Chondrocyte (in vitro differentiated cells): ENCODE measurements at regions not wholly inside any gene's neighbourhood (a gene's known extent, or its start where the extent isn't known, plus 50 kb on each side); places are given as distances from the start of the nearest gene placed in this dataset.

Experiments used
- DNase-seq: peaks from one replicate; pipeline ENCODE4 v3.0.0; 2021; ENCODE audit warnings: mixed read lengths, low spot score
- H3K27ac Mint-ChIP-seq: one replicate; pipeline ENCODE4 v1.8.0; 2021; ENCODE audit warnings: mild to moderate bottlenecking, moderate library complexity, mixed read lengths; ENCODE audit not compliant: unreplicated experiment
- H3K27me3 Mint-ChIP-seq: 2 replicates; pipeline ENCODE4 v1.8.0; 2021; ENCODE audit warnings: low read depth, mixed read lengths
- H3K36me3 Mint-ChIP-seq: 2 replicates; pipeline ENCODE4 v1.8.0; 2021; ENCODE audit warnings: low read depth, mixed read lengths
- H3K4me1 Mint-ChIP-seq: 2 replicates; pipeline ENCODE4 v1.8.0; 2021; ENCODE audit warnings: low read depth, mild to moderate bottlenecking, mixed read lengths
- H3K4me3 Mint-ChIP-seq: one replicate; pipeline ENCODE4 v1.8.0; 2021; ENCODE audit warnings: mild to moderate bottlenecking, moderate library complexity, mixed read lengths; ENCODE audit not compliant: unreplicated experiment
- H3K9me3 Mint-ChIP-seq: 2 replicates; pipeline ENCODE4 v1.8.0; 2021; ENCODE audit warnings: low read depth, mixed read lengths
- CTCF ChIP-seq: fragments of 200-600 bp; sonication (generic); IDR thresholded peaks from 2 replicates; pipeline ENCODE4 v1.5.0; 2021; ENCODE audit warnings: antibody characterized with exemption, mild to moderate bottlenecking, moderate library complexity

- Mint-ChIP-seq H3K4me3 (no peak overlapping the region), H3K27me3 (peaks cover 11% of the 10 kb centered on the region), H3K27ac (no peak overlapping the region), H3K36me3 (no peaks in the 10 kb centered on the region), H3K4me1 (no peaks in the 10 kb centered on the region), H3K9me3 (no peaks in the 10 kb centered on the region)
- TF ChIP-seq CTCF = no peak
- DNase-seq = no peak
Measured at GRCh38 chr1:113245252-113245651, 145.1 kb upstream of the MAGI3 start.

- Mint-ChIP-seq H3K36me3 (no peaks in the 10 kb centered on the region), H3K4me3 (no peak overlapping the region), H3K9me3 (no peaks in the 10 kb centered on the region), H3K4me1 (no peaks in the 10 kb centered on the region), H3K27me3 (peaks cover 16% of the 10 kb centered on the region), H3K27ac (no peak overlapping the region)
- DNase-seq = no peak
- TF ChIP-seq CTCF = no peak
Measured at GRCh38 chr1:113246929-113247328, 143.4 kb upstream of the MAGI3 start.

- no peak for DNase-seq
- no peaks in the 10 kb centered on the region for H3K9me3 Mint-ChIP-seq
- no peak overlapping the region for H3K4me3 Mint-ChIP-seq
- H3K27me3 Mint-ChIP-seq = peaks cover 18% of the 10 kb centered on the region
- no peak for TF ChIP-seq CTCF
- H3K27ac Mint-ChIP-seq = no peak overlapping the region
- no peaks in the 10 kb centered on the region for H3K36me3 Mint-ChIP-seq
- H3K4me1 Mint-ChIP-seq = no peaks in the 10 kb centered on the region
Measured at GRCh38 chr1:113247355-113247754, 143.0 kb upstream of the MAGI3 start.

- TF ChIP-seq CTCF = no peak
- Mint-ChIP-seq H3K4me3 (no peak overlapping the region), H3K36me3 (no peaks in the 10 kb centered on the region), H3K27me3 (peaks cover 22% of the 10 kb centered on the region), H3K4me1 (no peaks in the 10 kb centered on the region), H3K27ac (no peak overlapping the region), H3K9me3 (no peaks in the 10 kb centered on the region)
- DNase-seq = no peak
Measured at GRCh38 chr1:113247782-113248181, 142.5 kb upstream of the MAGI3 start.

GRCh38 chr1:113248494-113248893 is 141.8 kb upstream of the MAGI3 start:
- H3K27me3 Mint-ChIP-seq = peaks cover 22% of the 10 kb centered on the region
- no peak for TF ChIP-seq CTCF
- no peak for DNase-seq

More at GRCh38 chr1:113248494-113248893, 141.8 kb upstream of the MAGI3 start:
- Mint-ChIP-seq H3K9me3 (no peaks in the 10 kb centered on the region), H3K4me1 (no peaks in the 10 kb centered on the region), H3K27ac (no peak overlapping the region), H3K36me3 (no peaks in the 10 kb centered on the region), H3K4me3 (no peak overlapping the region)
